Mesothelial cell of epicardium (in vitro differentiated cells): ENCODE measurements at regions not wholly inside any gene's neighbourhood (a gene's known extent, or its start where the extent isn't known, plus 50 kb on each side); places are given as distances from the start of the nearest gene placed in this dataset.
"Not testable (repeated sequence)": the region's sequence is repeated elsewhere in the genome, so short reads cannot be mapped to it uniquely, and the experiment has no call there.

Experiments
- DNase-seq, 2 experiments: peaks; one replicate each; pipeline ENCODE4 v3.0.0; 2021; ENCODE audit warnings: low spot score in 2 of 2; ENCODE audit not compliant: unreplicated experiment in 2 of 2
- H3K27ac Mint-ChIP-seq: 2 replicates; pipeline ENCODE4 v1.8.0; 2021; ENCODE audit warnings: mixed read lengths
- H3K27me3 Mint-ChIP-seq: 2 replicates; pipeline ENCODE4 v1.8.0; 2021; ENCODE audit warnings: low read depth, mixed read lengths
- H3K36me3 Mint-ChIP-seq: 2 replicates; pipeline ENCODE4 v1.8.0; 2021; ENCODE audit warnings: mixed read lengths
- H3K4me1 Mint-ChIP-seq: 2 replicates; pipeline ENCODE4 v1.8.0; 2021; ENCODE audit warnings: mixed read lengths
- H3K4me3 Mint-ChIP-seq: 2 replicates; pipeline ENCODE4 v1.8.0; 2021; ENCODE audit warnings: mild to moderate bottlenecking, moderate library complexity, mixed read lengths
- H3K9me3 Mint-ChIP-seq: 2 replicates; pipeline ENCODE4 v1.8.0; 2021; ENCODE audit warnings: mixed read lengths
- TF ChIP-seq, protein P1 (sequence below): fragments of 200-600 bp; sonication (generic); IDR thresholded peaks from one replicate; pipeline ENCODE4 v1.5.0; 2021; ENCODE audit warnings: antibody characterized with exemption; ENCODE audit not compliant: unreplicated experiment

GRCh38 chr2:204407204-204408014 is 137.9 kb upstream of the PARD3B start:
- Mint-ChIP-seq H3K9me3 (peaks cover 8% of the 10 kb centered on the region), H3K36me3 (peaks cover 4% of the 10 kb centered on the region), H3K27ac (peak overlapping the region; percentile 32), H3K4me1 (peaks cover 31% of the 10 kb centered on the region), H3K4me3 (no peak overlapping the region), H3K27me3 (no peaks in the 10 kb centered on the region)
- no peak for DNase-seq
- TF ChIP-seq, protein P1, sequence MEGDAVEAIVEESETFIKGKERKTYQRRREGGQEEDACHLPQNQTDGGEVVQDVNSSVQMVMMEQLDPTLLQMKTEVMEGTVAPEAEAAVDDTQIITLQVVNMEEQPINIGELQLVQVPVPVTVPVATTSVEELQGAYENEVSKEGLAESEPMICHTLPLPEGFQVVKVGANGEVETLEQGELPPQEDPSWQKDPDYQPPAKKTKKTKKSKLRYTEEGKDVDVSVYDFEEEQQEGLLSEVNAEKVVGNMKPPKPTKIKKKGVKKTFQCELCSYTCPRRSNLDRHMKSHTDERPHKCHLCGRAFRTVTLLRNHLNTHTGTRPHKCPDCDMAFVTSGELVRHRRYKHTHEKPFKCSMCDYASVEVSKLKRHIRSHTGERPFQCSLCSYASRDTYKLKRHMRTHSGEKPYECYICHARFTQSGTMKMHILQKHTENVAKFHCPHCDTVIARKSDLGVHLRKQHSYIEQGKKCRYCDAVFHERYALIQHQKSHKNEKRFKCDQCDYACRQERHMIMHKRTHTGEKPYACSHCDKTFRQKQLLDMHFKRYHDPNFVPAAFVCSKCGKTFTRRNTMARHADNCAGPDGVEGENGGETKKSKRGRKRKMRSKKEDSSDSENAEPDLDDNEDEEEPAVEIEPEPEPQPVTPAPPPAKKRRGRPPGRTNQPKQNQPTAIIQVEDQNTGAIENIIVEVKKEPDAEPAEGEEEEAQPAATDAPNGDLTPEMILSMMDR: no peak

- DNase-seq, H3K27ac Mint-ChIP-seq, H3K27me3 Mint-ChIP-seq, H3K36me3 Mint-ChIP-seq, H3K4me3 Mint-ChIP-seq: not testable (repeated sequence)
- peaks cover 20% of the 10 kb centered on the region for H3K9me3 Mint-ChIP-seq
- H3K4me1 Mint-ChIP-seq: peaks cover 16% of the 10 kb centered on the region
These were observed 132.5 kb upstream of the PARD3B start for GRCh38 chr2:204412782-204413181.

GRCh38 chr2:204415406-204416181 is 129.7 kb upstream of the PARD3B start:
- TF ChIP-seq, protein P1: no peak
- Mint-ChIP-seq H3K36me3 (peaks cover 9% of the 10 kb centered on the region), H3K4me1 (no peaks in the 10 kb centered on the region), H3K4me3 (no peak overlapping the region), H3K27me3 (no peaks in the 10 kb centered on the region), H3K27ac (no peak overlapping the region), H3K9me3 (peaks cover 23% of the 10 kb centered on the region)
- DNase-seq: no peak

GRCh38 chr2:204416236-204416635 is 129.0 kb upstream of the PARD3B start:
- TF ChIP-seq, protein P1: no peak
- no peak for DNase-seq
- Mint-ChIP-seq H3K4me3 (no peak overlapping the region), H3K9me3 (peaks cover 23% of the 10 kb centered on the region), H3K36me3 (peaks cover 9% of the 10 kb centered on the region), H3K27me3 (no peaks in the 10 kb centered on the region), H3K4me1 (no peaks in the 10 kb centered on the region), H3K27ac (no peak overlapping the region)

DNA sequence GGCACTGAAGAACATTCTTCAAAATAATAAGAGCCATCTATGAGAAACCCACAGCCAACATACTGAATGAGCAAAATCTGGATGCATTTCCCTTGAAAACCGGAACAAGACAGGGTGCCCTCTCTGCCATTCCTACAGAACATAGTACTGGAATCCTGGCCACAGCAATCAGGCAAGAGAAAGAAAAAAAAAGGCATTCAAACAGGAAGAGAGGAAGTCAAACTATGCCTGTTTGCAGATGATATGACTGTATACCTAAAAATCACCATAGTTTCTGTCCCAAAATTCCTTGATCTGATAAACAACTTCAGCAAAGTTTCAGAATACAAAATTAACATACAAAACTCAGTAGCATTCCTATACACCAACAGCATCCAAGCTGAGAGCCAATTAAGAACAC is 119.5 kb upstream of the PARD3B start:
- H3K27me3 Mint-ChIP-seq: no peaks in the 10 kb centered on the region
- H3K4me1 Mint-ChIP-seq: no peaks in the 10 kb centered on the region
- TF ChIP-seq, protein P1: no peak
- peaks cover 46% of the 10 kb centered on the region for H3K9me3 Mint-ChIP-seq
- DNase-seq: no peak
- H3K27ac Mint-ChIP-seq: no peak overlapping the region
- no peak overlapping the region for H3K4me3 Mint-ChIP-seq
- H3K36me3 Mint-ChIP-seq: peaks cover 8% of the 10 kb centered on the region

DNA sequence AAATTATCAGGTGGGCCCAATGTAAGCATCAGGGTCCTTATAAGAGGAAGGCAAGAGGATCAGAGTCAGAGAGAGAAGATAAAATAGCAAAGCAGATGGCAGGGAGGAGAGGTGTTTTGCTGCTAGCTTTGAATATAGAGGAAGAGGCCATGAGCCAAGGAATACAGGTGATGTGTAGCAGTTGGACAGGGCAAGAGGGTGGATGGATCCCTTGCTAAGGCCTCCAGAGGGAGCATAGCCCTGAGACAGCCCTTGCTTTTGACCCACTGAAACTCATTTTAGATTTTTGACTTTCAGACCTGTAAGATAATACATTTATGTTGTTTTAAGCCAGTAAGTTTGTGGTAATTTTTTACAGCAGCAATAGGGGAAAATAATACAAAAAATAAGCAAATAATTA is 116.6 kb upstream of the PARD3B start:
- Mint-ChIP-seq H3K4me1 (no peaks in the 10 kb centered on the region), H3K9me3 (peaks cover 54% of the 10 kb centered on the region), H3K4me3 (no peak overlapping the region), H3K27me3 (no peaks in the 10 kb centered on the region), H3K36me3 (peaks cover 13% of the 10 kb centered on the region), H3K27ac (no peak overlapping the region)
- TF ChIP-seq, protein P1: no peak
- DNase-seq: no peak
